Neural progenitor cell (in vitro differentiated cells): ENCODE measurements at regions not wholly inside any gene's neighbourhood (a gene's known extent, or its start where the extent isn't known, plus 50 kb on each side); places are given as distances from the start of the nearest gene placed in this dataset.

ENCODE experiments used
- EZH2 ChIP-seq: fragments of 200-600 bp; sonication (generic); IDR thresholded peaks from 2 replicates; pipeline ENCODE4 v1.6.1; 2017; ENCODE audit warnings: antibody characterized with exemption, mild to moderate bottlenecking, moderate library complexity
- EZH2phosphoT487 ChIP-seq: fragments of 200-600 bp; sonication (generic); IDR thresholded peaks from 2 replicates; pipeline ENCODE4 v1.6.1; 2017; ENCODE audit warnings: antibody characterized with exemption
- TF ChIP-seq, protein P1 (sequence below): fragments of 200-600 bp; sonication (generic); IDR thresholded peaks from 2 replicates; pipeline ENCODE4 v1.5.1; 2017; ENCODE audit warnings: antibody characterized with exemption, mild to moderate bottlenecking

DNA sequence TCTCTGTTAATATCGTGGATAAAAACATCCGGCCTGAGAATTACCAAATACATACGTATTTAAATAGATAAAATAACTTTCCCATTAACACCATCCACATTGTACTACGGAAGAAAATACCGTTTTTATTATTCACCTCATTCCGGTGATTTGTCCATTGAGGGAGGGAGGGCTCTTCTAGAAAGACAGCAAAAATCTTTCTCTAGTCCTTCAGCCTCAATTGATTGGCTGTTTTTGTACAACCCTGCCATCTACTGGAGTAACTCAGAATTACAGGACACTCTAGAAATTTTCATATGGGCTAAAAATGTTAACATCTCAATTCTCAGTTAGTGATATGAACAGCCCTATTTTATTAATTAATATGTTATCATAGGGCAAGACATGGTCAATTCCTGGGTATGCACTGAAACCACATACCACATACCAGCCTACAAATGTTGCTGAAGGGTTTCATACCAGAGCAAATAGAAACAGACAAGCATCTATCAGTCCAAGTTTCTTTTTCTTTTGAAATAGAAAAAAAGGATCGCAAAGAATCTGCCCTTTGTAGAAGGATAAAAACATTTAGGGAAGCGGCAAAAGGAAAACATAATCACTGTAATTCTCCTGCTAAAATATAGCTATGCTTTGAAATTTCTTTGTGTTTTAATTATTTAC is 55.8 kb upstream of the CDCA7L start:
- TF ChIP-seq, protein P1, sequence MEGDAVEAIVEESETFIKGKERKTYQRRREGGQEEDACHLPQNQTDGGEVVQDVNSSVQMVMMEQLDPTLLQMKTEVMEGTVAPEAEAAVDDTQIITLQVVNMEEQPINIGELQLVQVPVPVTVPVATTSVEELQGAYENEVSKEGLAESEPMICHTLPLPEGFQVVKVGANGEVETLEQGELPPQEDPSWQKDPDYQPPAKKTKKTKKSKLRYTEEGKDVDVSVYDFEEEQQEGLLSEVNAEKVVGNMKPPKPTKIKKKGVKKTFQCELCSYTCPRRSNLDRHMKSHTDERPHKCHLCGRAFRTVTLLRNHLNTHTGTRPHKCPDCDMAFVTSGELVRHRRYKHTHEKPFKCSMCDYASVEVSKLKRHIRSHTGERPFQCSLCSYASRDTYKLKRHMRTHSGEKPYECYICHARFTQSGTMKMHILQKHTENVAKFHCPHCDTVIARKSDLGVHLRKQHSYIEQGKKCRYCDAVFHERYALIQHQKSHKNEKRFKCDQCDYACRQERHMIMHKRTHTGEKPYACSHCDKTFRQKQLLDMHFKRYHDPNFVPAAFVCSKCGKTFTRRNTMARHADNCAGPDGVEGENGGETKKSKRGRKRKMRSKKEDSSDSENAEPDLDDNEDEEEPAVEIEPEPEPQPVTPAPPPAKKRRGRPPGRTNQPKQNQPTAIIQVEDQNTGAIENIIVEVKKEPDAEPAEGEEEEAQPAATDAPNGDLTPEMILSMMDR, result peak; percentile 88
- no peak for TF ChIP-seq EZH2phosphoT487
- no peak for TF ChIP-seq EZH2
